ENCODE measurements at regions not wholly inside any gene's neighbourhood (a gene's known extent, or its start where the extent isn't known, plus 50 kb on each side); places are given as distances from the start of the nearest gene placed in this dataset.

- Histone ChIP-seq H3K9me2 (ENCODE audit: insufficient read depth) (no peaks in the 10 kb centered on the region), H3F3A (ENCODE audit: insufficient read depth, low read depth) (no peaks in the 10 kb centered on the region; the same call in none of the 2 replicates), H3K4me2 (no peak overlapping the region), H3K4me1 (replicated peaks; ENCODE audit: insufficient read depth) (peaks cover 5% of the 10 kb centered on the region), H3K9me3 (ENCODE audit: insufficient read depth, low read depth) (no peaks in the 10 kb centered on the region), H3K36me3 (ENCODE audit: low read depth) (no peaks in the 10 kb centered on the region), H4K20me1 (ENCODE audit: insufficient read depth) (no peaks in the 10 kb centered on the region), H3K79me2 (ENCODE audit: low read depth) (no peaks in the 10 kb centered on the region), H2AFZ (no peak overlapping the region), H3K27ac (no peak overlapping the region), H3K4me3 (no peak overlapping the region), H3K27me3 (ENCODE audit: insufficient read depth, low read depth) (no peaks in the 10 kb centered on the region)
- intact Hi-C loops (cut with micrococcal nuclease; ENCODE audit: unreplicated experiment): no loop called here
- ChIA-PET POLR2A (ENCODE audit: unreplicated experiment) (no interaction called here), CTCF (no interaction called here)
- TF ChIP-seq, protein P1, sequence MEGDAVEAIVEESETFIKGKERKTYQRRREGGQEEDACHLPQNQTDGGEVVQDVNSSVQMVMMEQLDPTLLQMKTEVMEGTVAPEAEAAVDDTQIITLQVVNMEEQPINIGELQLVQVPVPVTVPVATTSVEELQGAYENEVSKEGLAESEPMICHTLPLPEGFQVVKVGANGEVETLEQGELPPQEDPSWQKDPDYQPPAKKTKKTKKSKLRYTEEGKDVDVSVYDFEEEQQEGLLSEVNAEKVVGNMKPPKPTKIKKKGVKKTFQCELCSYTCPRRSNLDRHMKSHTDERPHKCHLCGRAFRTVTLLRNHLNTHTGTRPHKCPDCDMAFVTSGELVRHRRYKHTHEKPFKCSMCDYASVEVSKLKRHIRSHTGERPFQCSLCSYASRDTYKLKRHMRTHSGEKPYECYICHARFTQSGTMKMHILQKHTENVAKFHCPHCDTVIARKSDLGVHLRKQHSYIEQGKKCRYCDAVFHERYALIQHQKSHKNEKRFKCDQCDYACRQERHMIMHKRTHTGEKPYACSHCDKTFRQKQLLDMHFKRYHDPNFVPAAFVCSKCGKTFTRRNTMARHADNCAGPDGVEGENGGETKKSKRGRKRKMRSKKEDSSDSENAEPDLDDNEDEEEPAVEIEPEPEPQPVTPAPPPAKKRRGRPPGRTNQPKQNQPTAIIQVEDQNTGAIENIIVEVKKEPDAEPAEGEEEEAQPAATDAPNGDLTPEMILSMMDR (conservative IDR thresholded peaks at IDR 0.05): no peak
- TF ChIP-seq EZH2 (IDR thresholded peaks at IDR 0.05; ENCODE audit: low read depth): no peak
- BruUV-seq (replicated peaks): no TSS peak
- DNase-seq: no peak
Measured at GRCh38 chr2:12539776-12540562, 176.8 kb upstream of the TRIB2 start.

DNA sequence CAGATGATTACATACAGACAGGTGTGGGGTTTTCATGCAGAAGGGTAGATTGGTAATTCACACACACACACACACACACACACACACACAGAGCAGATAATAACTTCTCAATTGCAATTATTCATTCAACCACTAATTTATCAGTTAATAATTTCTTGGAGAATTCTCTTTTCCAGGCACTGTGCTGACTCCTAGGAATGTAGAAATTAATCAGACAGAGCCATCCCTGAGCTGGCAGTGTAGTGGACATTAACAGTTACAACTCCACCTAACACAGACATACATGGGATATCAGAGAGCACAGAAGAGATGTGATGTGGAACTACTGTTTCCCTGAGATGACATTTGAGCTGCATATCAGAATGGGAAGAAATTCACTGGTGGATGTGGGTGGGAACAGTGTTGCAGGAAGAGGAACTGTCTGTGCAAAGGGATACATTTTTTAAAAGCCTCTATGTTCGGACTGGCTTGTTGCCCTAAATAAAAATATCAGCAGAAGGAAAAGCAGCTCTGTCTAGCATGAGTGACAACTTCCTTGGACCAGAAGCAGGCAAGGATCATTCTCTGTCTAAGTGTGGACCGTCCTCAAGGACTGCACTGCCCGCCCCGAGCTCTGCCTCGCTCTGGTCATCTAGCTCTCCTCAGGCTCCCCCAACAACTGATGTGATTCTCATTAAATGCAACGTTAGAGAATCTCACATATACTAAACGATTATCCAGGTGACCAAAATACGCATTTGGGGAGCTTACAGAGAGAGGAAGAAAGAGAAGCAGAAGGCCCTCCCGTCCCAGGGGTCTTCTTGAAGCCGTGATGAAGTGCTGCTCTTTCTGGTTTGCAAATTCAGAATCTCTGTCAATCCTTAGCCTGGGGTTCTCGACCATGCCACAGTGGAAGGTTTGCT, 173.4 kb upstream of the TRIB2 start:
- no peaks in the 10 kb centered on the region for H3K4me1 ChIP-seq (replicated peaks; ENCODE audit: insufficient read depth)
- no peak for DNase-seq
- no peaks in the 10 kb centered on the region for H3F3A ChIP-seq (ENCODE audit: insufficient read depth, low read depth)
- ChIA-PET POLR2A (ENCODE audit: unreplicated experiment) (no interaction called here), CTCF (no interaction called here)
- no peaks in the 10 kb centered on the region for H3K79me2 ChIP-seq (ENCODE audit: low read depth)
- H3K27me3 ChIP-seq (ENCODE audit: insufficient read depth, low read depth): no peaks in the 10 kb centered on the region
- no peaks in the 10 kb centered on the region for H4K20me1 ChIP-seq (ENCODE audit: insufficient read depth)
- H3K9me3 ChIP-seq (ENCODE audit: insufficient read depth, low read depth): no peaks in the 10 kb centered on the region
- H3K9me2 ChIP-seq (ENCODE audit: insufficient read depth): no peaks in the 10 kb centered on the region
- no peaks in the 10 kb centered on the region for H3K36me3 ChIP-seq (ENCODE audit: low read depth)
- H3K27ac ChIP-seq: no peak overlapping the region
- no TSS peak for BruUV-seq (replicated peaks)
- TF ChIP-seq, protein P1 (conservative IDR thresholded peaks at IDR 0.05): no peak
- no peak for TF ChIP-seq EZH2 (IDR thresholded peaks at IDR 0.05; ENCODE audit: low read depth)
- intact Hi-C loops (cut with micrococcal nuclease; ENCODE audit: unreplicated experiment): no loop called here
- H2AFZ ChIP-seq: no peak overlapping the region
- no peak overlapping the region for H3K4me2 ChIP-seq
- no peak overlapping the region for H3K4me3 ChIP-seq

DNA sequence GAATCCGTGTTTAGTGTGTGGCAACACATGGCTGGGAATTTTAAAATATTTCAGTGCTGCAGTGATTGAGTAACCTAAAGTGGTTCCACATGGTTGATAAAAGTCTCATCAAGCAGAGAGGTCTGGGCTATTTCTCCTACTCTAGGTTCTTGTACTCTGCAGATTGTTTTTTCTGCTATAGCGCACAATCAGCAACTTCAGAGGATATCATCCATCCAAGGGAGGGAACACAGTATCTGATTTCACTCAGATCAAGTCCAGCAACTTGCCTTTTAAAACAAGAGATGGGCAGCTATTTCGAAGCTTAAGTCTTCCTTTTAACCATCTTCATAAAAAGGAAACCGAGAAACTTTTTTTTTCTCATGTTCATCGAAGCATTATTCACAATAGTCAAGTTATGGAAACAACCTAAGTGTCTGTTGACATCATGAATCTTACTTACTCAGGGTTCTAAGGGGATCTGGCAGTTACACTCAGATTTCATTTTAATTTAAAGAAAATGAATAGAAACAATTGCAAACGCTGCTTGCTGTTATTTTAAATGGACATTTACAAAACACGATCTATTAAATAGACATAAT, 172.7 kb upstream of the TRIB2 start:
- Histone ChIP-seq H3K27me3 (ENCODE audit: insufficient read depth, low read depth) (no peaks in the 10 kb centered on the region), H2AFZ (no peak overlapping the region), H3K4me2 (no peak overlapping the region), H3K9me3 (ENCODE audit: insufficient read depth, low read depth) (no peaks in the 10 kb centered on the region), H3K36me3 (ENCODE audit: low read depth) (no peaks in the 10 kb centered on the region), H4K20me1 (ENCODE audit: insufficient read depth) (no peaks in the 10 kb centered on the region), H3K9me2 (ENCODE audit: insufficient read depth) (no peaks in the 10 kb centered on the region), H3K27ac (no peak overlapping the region), H3F3A (ENCODE audit: insufficient read depth, low read depth) (no peaks in the 10 kb centered on the region), H3K4me1 (replicated peaks; ENCODE audit: insufficient read depth) (no peaks in the 10 kb centered on the region), H3K79me2 (ENCODE audit: low read depth) (no peaks in the 10 kb centered on the region), H3K4me3 (no peak overlapping the region)
- no peak for DNase-seq
- no TSS peak for BruUV-seq (replicated peaks)
- intact Hi-C loops (cut with micrococcal nuclease; ENCODE audit: unreplicated experiment): no loop called here
- TF ChIP-seq, protein P1 (conservative IDR thresholded peaks at IDR 0.05): no peak
- no peak for TF ChIP-seq EZH2 (IDR thresholded peaks at IDR 0.05; ENCODE audit: low read depth)
- POLR2A ChIA-PET (ENCODE audit: unreplicated experiment): no interaction called here
- CTCF ChIA-PET: no interaction called here
